Osteocyte (in vitro differentiated cells): ENCODE measurements at regions not wholly inside any gene's neighbourhood (a gene's known extent, or its start where the extent isn't known, plus 50 kb on each side); places are given as distances from the start of the nearest gene placed in this dataset.

Source experiments
- DNase-seq: peaks from one replicate; pipeline ENCODE4 v3.0.0; 2021; ENCODE audit warnings: mixed read lengths; ENCODE audit not compliant: unreplicated experiment; ENCODE audit errors: extremely low spot score
- H3K27ac Mint-ChIP-seq: one replicate; pipeline ENCODE4 v1.8.0; 2021; ENCODE audit warnings: mild to moderate bottlenecking, mixed read lengths; ENCODE audit not compliant: unreplicated experiment
- H3K27me3 Mint-ChIP-seq: one replicate; pipeline ENCODE4 v1.8.0; 2021; ENCODE audit warnings: mixed read lengths; ENCODE audit not compliant: unreplicated experiment
- H3K36me3 Mint-ChIP-seq: one replicate; pipeline ENCODE4 v1.8.0; 2021; ENCODE audit warnings: mixed read lengths; ENCODE audit not compliant: unreplicated experiment
- H3K4me1 Mint-ChIP-seq: one replicate; pipeline ENCODE4 v1.8.0; 2021; ENCODE audit warnings: mixed read lengths; ENCODE audit not compliant: unreplicated experiment
- H3K4me3 Mint-ChIP-seq: one replicate; pipeline ENCODE4 v1.8.0; 2021; ENCODE audit warnings: mild to moderate bottlenecking, moderate library complexity, mixed read lengths; ENCODE audit not compliant: unreplicated experiment
- H3K9me3 Mint-ChIP-seq: one replicate; pipeline ENCODE4 v1.8.0; 2021; ENCODE audit warnings: mixed read lengths; ENCODE audit not compliant: unreplicated experiment
- TF ChIP-seq, protein P1 (sequence below): fragments of 200-600 bp; sonication (generic); IDR thresholded peaks from 2 replicates; pipeline ENCODE4 v1.5.0; 2021; ENCODE audit warnings: antibody characterized with exemption, mild to moderate bottlenecking, moderate library complexity

DNA sequence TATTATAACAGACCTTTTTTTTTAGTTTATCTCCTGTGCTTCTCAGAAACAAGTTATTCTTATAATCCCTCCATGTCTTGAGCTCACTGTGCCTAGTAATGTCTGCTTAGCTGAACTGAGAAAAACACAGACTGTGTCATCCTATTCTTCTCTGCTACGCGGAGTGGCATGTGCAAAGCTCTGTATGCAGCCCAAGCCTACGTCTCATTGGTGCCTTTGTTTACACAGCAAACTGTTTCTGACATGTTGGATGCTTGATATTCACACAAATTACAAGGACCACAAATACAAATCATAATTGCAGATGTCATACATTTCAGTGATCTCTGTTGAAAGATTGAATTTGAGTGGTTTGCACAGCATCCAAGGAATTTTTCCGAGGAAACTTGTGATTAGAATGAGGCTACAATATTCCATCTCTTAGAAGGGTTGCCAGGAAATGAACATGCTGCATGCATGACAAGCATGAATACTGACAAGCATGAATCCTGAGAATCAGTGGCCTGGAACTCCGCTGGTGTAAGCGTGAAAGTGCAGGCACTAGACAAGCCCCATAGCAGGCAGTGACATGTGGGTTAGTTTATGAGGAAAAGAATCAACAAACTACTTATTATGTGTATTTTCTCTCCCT lies 128.4 kb upstream of the SGK1 start:
- DNase-seq = no peak
- no peak overlapping the region for H3K4me3 Mint-ChIP-seq
- TF ChIP-seq, protein P1, sequence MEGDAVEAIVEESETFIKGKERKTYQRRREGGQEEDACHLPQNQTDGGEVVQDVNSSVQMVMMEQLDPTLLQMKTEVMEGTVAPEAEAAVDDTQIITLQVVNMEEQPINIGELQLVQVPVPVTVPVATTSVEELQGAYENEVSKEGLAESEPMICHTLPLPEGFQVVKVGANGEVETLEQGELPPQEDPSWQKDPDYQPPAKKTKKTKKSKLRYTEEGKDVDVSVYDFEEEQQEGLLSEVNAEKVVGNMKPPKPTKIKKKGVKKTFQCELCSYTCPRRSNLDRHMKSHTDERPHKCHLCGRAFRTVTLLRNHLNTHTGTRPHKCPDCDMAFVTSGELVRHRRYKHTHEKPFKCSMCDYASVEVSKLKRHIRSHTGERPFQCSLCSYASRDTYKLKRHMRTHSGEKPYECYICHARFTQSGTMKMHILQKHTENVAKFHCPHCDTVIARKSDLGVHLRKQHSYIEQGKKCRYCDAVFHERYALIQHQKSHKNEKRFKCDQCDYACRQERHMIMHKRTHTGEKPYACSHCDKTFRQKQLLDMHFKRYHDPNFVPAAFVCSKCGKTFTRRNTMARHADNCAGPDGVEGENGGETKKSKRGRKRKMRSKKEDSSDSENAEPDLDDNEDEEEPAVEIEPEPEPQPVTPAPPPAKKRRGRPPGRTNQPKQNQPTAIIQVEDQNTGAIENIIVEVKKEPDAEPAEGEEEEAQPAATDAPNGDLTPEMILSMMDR = peak; percentile 12
- no peaks in the 10 kb centered on the region for H3K36me3 Mint-ChIP-seq
- H3K4me1 Mint-ChIP-seq = peaks cover 23% of the 10 kb centered on the region
- peak overlapping the region; percentile 31 for H3K27ac Mint-ChIP-seq
- H3K9me3 Mint-ChIP-seq = no peaks in the 10 kb centered on the region
- H3K27me3 Mint-ChIP-seq = no peaks in the 10 kb centered on the region

DNA sequence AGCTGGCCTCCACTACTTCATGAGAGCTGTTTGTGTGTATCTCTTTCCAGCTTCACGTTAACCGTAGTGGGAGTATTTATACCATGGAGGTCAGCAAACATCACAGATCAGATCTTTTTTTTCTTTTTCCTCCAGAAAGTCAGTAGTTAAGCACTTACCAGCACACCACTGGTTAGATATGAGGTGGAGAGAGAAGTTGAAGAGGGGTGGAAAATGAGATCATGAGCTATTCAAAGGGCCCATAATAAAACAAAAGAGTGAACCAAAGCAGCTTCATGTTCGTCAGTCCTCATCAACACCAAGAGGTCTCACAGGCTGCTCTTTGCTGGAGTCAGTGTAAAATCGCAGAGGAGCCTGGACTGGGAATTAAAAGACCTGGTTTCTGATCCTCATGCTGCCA lies 125.1 kb upstream of the SGK1 start:
- Mint-ChIP-seq H3K9me3 (no peaks in the 10 kb centered on the region), H3K36me3 (no peaks in the 10 kb centered on the region), H3K4me3 (no peak overlapping the region), H3K27ac (no peak overlapping the region), H3K27me3 (no peaks in the 10 kb centered on the region), H3K4me1 (peaks cover 26% of the 10 kb centered on the region)
- TF ChIP-seq, protein P1 = no peak
- no peak for DNase-seq

DNA sequence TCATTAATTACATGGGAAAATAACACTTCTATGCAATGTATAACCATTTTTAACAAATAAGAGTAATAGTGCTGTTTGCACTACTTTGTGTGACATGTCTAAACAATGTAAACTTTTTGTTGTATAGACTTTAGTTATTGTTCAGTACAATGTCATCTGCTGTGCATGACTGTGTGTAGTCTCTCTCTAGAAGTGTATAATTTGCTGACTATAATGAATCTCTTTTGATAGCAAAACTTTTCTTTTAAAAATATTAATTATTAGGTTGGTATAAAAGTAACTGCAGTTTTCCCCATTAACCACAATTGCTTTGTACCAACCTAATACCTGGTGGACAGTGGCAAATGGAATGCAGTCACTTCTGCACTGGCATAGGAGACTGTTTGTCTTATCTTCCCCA lies 124.2 kb upstream of the SGK1 start:
- TF ChIP-seq, protein P1 = no peak
- Mint-ChIP-seq H3K27ac (no peak overlapping the region), H3K9me3 (no peaks in the 10 kb centered on the region), H3K36me3 (no peaks in the 10 kb centered on the region), H3K4me3 (no peak overlapping the region), H3K27me3 (no peaks in the 10 kb centered on the region), H3K4me1 (peaks cover 26% of the 10 kb centered on the region)
- no peak for DNase-seq

DNA sequence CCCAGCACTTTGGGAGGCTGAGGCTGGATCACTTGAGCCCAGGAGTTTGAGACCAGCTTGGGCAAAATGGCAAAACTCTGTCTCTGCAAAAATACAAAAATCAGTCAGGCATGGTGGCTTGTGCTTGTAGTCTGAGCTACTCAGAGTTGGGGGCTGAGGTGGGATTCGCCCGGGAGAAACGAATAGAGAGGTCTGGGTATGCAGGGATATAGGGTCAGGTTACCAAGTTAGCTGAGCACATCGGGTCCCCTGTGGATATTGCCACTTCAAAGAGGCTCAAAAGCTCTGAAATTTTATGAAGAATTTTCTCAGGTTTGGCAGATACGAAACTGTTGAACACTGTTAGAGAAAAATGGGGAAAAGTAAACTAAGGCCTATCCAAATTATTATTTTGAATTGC lies 120.9 kb upstream of the SGK1 start:
- H3K27me3 Mint-ChIP-seq = no peaks in the 10 kb centered on the region

DNA sequence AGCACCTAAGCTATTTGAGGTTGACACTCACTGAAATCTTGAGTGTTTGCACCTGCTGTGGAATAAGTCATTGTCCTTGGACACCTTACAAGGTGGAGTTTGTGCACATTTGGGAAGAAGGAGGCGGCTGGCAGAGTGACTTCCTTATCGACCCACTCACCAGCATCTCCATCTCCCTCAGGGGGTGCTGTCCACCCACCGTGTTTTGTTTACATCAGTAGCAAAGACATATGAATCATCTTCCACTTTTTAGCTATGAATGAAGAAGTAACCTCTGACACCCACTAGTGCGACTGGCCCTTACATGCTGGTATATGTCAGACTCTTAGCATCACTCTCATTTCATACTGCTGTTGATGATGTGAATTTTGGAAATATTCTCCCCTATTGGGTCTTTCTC lies 119.5 kb upstream of the SGK1 start:
- Mint-ChIP-seq H3K9me3 (no peaks in the 10 kb centered on the region), H3K4me1 (peaks cover 36% of the 10 kb centered on the region), H3K36me3 (no peaks in the 10 kb centered on the region), H3K4me3 (no peak overlapping the region), H3K27me3 (no peaks in the 10 kb centered on the region), H3K27ac (peak overlapping the region; percentile 89)
- TF ChIP-seq, protein P1 = peak; percentile 28
- no peak for DNase-seq

More for the DNA sequence above, 120.9 kb upstream of the SGK1 start:
- H3K9me3 Mint-ChIP-seq = no peaks in the 10 kb centered on the region
- DNase-seq = no peak
- no peak overlapping the region for H3K27ac Mint-ChIP-seq
- no peak overlapping the region for H3K4me3 Mint-ChIP-seq
- peaks cover 33% of the 10 kb centered on the region for H3K4me1 Mint-ChIP-seq
- H3K36me3 Mint-ChIP-seq = no peaks in the 10 kb centered on the region
- TF ChIP-seq, protein P1 = no peak
